ACHN (cell line): ENCODE measurements at regions not wholly inside any gene's neighbourhood (a gene's known extent, or its start where the extent isn't known, plus 50 kb on each side); places are given as distances from the start of the nearest gene placed in this dataset.

ENCODE experiments used
- DNase-seq: peaks from one replicate; pipeline ENCODE4 v3.0.0-alpha.2; 2015
- in situ Hi-C: cut with HindIII; loops from 2 replicates; pipeline ENCODE4 v1.10.0; 2017; ENCODE audit warnings: low sequenced_read_pairs, low pct_ligation_motif_present, low pct_unique_long_range_greater_than_20kb

DNA sequence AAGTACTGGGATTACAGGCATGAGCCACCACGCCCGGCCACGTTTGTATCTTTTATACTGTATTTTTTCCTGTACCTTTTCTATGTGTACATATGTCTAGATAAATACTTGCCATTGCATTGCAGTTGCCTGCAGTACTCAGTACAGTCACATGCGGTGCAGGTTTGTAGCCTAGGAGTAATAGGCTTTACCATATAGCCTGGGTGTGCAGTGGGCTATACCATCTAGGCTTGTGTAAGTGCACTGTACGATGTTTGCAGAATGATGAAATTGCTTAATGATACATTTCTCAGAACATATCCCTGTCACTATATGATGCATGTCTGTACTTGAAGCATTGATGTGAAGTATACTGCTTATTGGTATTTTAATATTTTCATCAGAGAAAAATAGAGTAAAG is 115.4 kb upstream of the PUDP start:
- in situ Hi-C loops: no loop called here
- DNase-seq: no peak

DNA sequence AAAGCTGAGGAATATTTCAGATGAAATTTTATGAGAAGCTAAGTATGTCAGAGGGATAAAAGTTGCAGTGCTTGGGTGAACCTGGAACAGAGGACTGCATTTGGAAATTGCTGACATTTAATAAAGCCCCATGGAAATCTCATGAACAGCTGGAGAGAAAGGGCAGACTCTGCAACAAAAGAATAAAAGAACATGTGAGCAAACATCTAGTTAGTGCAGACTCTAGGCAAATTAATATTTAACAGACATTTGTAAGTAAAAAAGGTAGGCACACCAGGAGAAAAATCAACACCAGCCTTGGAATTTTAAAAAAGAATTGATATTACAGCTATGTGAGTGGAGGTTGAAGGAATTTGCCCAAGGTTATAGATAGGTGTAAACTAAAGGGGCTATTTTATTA is 114.6 kb upstream of the PUDP start:
- no peak for DNase-seq
- in situ Hi-C loops: no loop called here

GRCh38 chrX:7261672-7262332 is 113.8 kb upstream of the PUDP start:
- in situ Hi-C loops: no loop called here
- DNase-seq: no peak

DNA sequence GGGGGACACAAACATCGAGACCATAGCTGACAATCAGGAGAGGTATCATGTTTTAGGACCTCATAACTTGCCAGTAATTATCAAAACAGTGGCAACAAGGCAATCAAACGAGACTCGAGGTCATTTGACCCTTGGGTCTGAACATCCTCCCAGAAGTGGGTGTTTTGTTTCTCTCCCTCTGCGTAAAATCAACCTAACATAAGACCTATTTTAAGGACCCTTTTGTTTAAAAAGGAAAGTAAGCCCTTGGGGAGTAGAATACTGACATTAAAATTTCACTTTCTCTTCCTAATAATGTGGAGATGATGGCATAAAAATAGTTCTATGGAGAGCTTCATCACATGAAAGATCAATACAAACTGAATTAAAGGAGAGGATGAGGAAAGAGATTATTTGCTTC is 106.2 kb upstream of the PUDP start:
- in situ Hi-C loops: no loop called here
- no peak for DNase-seq

DNA sequence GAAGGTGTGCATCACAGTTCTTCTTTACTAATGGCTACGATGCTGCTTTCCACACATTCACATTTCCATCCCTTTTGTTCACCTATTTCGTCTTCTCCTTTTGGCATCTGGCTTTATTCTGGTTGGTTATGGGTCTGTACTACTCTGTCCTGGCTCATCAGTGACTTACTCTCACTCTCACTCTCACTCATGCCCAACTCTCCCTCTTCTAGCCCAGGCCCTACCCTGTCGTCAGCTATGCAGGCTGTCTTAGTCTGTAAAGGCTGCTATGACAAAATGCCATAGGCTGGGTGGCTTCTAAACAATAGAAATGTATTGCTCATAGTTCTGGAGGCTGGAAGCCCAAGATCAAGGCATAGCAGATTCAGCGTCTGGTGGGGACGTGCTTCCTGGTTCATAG is 105.6 kb upstream of the PUDP start:
- DNase-seq: no peak
- in situ Hi-C loops: no loop called here

DNA sequence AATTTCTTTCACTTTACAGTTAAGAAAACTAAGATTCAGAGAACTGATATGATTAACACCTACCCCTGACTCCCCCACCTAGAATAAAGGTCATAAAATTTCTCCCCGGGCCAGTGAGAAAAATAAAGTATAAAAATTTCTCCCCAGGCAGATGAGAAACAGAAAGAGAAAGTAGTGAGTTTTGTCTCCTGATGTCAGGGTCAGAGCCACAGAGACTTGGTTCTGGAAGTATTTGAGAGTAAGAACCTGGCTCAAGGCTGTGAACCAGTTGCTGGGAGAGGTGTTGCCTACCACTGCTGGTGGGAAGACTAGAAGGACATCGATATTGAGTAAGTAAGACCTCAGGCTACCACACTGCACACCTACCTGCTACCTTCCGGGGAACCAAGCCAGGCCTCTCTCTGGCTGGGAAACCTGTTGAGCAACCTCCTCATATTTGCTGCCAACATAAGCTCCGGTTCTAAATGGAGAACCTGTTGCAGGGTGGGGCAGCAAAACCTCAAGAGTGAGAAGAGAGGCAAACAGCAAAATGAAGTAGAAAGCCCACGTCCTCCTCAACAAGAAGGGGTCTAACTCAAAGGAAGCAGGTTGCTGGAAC is 104.2 kb upstream of the PUDP start:
- in situ Hi-C loops: no loop called here
- DNase-seq: no peak

DNA sequence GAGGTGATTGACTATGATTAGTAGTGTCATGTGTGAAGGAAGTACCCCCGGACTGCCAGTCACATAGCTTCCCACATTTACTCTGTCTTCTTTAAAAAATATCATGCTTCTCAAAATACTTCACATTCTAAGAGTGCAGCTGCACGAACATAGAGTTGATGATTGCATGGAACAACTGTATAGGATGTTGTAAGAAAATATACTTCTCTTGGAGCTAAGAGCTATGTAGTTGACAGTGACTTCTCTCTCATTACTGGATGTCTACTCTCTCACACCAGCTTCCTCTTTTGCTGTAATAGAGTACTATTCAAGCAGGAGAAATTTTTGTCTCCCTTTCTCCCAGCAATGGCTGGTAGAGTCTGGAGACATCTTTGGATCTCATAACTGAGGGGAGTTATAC is 99.4 kb upstream of the PUDP start:
- in situ Hi-C loops: no loop called here

DNA sequence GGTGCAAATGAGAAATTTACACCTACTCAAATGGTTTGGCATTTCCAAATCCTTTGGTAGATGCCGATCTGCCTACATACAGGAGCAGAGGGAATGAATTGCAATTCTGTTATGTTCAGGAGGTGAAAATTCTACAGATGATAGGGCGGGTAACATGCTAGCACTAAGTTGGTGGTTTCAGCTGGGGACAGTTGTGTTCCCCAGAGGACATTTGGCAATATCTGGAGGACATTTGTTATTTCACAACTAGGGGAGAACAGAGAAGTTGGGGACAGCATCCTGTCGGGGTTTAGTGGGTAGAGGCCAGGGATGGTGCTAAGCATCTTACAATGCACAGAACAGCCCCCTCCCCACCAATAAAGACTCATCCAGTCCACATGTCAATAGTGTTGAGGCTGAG is 96.5 kb upstream of the PUDP start:
- no peak for DNase-seq
- in situ Hi-C loops: no loop called here

More for the DNA sequence above, 99.4 kb upstream of the PUDP start:
- DNase-seq: no peak

- no peak for DNase-seq
- in situ Hi-C loops: no loop called here
Observed at GRCh38 chrX:7242613-7243012, 94.7 kb upstream of the PUDP start.

DNA sequence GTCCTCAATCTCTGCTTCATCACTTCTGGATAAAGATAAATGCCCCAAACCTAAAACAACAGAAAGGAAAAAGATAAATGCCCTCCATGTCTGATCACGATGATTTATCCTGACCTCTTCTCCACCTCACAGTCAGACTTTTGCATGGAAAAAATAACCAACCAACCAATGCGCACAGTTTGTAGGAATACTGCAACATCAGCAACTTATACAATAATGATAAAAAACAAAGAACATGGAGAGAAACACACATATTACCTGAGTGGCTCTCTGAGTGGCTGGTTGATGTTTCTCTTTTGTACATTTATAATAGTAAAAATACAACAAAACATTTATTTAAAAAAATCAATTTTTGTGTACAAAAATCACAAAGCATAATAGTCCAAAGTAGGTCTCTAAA is 93.0 kb upstream of the PUDP start:
- in situ Hi-C loops: no loop called here

DNA sequence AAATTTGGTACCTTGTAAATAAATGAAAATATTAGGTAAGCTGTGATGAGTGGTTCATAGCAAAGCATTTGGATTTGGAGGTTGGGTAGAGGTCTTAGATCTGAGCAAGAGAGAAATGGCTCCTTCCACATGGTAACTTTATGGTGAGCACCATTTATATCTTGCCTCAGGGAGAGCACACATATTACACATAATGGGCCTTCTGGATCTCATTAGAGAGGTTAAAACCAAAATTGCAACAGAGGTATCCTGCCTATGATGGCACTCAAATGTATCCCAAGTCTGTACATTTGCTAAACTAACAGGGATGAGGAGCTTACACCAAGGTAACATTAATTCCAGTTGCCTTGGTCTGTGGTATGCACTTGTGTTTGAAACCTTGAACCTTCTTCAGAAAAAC is 87.1 kb upstream of the PUDP start:
- no peak for DNase-seq
- in situ Hi-C loops: no loop called here

More for the DNA sequence above, 93.0 kb upstream of the PUDP start:
- DNase-seq: no peak

- in situ Hi-C loops: no loop called here
- no peak for DNase-seq
Observed at GRCh38 chrX:7233580-7234406, 85.8 kb upstream of the PUDP start.

DNA sequence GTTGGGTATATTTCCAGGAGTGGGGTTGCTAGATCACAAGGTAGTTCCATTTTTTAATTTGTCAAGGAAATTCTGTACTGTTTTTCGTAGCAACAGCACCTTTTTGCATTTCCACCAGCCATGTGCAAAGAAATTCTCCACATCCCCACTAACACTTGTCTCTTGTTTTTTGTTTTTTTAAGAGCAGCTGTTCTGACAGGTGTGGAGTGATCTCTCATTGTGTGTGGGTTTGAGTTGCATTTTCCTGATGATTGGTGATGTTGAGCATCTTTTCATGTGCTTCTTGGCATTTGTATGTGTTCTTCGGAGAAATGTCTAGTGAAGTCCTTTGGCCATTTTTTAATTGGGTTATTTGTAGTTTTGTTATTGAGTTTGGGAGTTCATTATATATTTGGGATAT is 80.3 kb upstream of the PUDP start:
- in situ Hi-C loops: no loop called here
- DNase-seq: no peak

- in situ Hi-C loops: no loop called here
- no peak for DNase-seq
Observed at GRCh38 chrX:7225338-7225737, 77.4 kb upstream of the PUDP start.

- in situ Hi-C loops: no loop called here
- no peak for DNase-seq
Observed at GRCh38 chrX:7223271-7223670, 75.3 kb upstream of the PUDP start.

DNA sequence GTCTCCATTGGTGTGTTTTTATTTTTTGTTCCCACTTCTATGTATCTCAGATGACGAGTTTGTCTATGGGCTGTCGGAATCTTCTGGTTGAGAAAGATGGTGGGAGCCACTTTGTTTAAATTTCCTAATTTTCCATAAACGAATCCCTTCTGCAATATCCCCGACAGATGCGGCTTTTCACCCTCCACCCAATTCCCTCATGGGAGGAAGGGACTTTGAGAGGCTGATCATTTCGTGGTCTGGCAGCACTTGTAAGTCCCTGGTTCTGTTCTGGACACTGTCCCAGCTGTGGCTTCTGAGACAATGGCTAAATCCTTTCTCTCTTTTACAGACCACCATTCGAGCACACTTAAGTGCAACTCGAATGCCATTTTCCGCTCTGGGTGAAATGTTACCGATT is 72.2 kb upstream of the PUDP start:
- in situ Hi-C loops: no loop called here
- DNase-seq: no peak

DNA sequence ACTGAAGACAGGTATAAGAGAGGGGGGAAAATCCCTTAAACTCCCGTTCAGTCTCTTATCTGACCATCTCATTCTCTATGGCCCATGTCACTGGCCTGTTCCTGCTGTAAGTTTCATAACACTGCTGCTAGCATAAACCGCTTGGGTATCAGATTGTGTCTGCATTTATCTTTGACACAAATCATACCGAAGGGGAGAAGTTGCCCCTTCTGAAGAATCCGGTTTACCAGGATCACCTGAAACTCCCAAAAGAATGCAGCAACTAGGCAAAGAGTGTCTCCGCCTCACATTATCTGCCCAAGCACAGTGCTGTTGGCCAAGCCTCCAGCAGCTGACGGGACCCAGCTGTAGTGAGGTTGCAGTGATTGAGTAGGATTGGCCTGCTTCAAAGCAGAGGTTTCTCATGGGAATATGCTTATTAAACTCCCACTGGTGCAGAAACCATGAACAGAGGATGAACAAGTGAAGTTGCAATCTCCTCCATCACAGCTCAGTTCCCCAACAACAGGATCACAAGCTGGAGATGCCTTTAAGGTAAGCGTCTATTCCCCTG is 71.3 kb upstream of the PUDP start:
- no peak for DNase-seq
- in situ Hi-C loops: no loop called here

- no peak for DNase-seq
- in situ Hi-C loops: no loop called here
Observed at GRCh38 chrX:7218321-7219152, 70.6 kb upstream of the PUDP start.
